ENCODE measurements at regions not wholly inside any gene's neighbourhood (a gene's known extent, or its start where the extent isn't known, plus 50 kb on each side); places are given as distances from the start of the nearest gene placed in this dataset.
"Not testable (repeated sequence)": the region's sequence is repeated elsewhere in the genome, so short reads cannot be mapped to it uniquely, and the experiment has no call there.

DNA sequence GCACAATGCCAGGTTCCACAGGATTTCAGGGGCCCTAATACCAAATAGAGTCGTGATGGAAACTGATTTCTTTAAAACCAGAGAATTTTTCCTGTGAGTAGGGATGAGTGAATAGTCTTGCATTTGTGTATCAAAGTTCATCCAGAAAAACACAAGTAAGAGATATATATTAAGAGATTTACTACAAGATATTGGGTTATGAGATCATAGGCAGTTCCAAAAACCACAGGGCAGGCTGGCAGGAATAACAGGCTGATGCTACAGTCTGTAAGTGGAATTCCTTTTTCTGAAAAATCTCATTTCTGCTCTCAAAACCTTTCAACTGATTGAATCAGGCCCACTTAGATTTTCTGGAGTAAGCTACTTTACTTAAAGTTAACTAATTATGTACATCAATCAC lies 1756.2 kb upstream of the SEL1L start:
- TF ChIP-seq CTCF (IDR thresholded peaks at IDR 0.05; ENCODE audit: control insufficient read depth, insufficient read depth, low read depth, low read length, missing control alignments): no peak

GRCh38 chr14:83290447-83290846 lies 1756.8 kb upstream of the SEL1L start:
- H3K4me3 ChIP-seq (ENCODE audit: control insufficient read depth, low read depth, low read length): no peak overlapping the region
- no peak for DNase-seq (ENCODE audit: low read depth)
- TF ChIP-seq CTCF (IDR thresholded peaks at IDR 0.05; ENCODE audit: control insufficient read depth, insufficient read depth, low read depth, low read length, missing control alignments): no peak

More for the DNA sequence above, 1756.2 kb upstream of the SEL1L start:
- no peak overlapping the region for H3K4me3 ChIP-seq (ENCODE audit: control insufficient read depth, low read depth, low read length)
- DNase-seq (ENCODE audit: low read depth): no peak

DNA sequence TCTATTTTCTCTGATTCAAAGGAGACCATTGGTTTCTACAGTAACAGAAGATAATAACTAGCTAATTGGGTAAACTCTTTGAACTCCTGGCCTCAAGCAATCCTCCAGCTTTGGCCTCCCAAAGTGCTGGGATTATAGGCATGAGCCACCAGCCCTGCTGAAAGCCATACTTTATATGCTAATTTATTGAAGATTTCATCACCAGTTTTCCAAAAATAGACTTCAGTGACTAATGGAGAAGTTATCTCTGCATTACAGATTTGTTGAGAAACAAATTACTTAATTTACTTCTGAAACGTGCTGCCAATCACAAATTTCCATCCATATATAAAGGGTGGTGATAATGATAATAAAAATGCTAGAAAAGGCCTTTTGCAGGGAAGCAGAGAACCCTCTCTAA lies 1758.1 kb upstream of the SEL1L start:
- H3K4me3 ChIP-seq (ENCODE audit: control insufficient read depth, low read depth, low read length): no peak overlapping the region
- DNase-seq (ENCODE audit: low read depth): no peak
- no peak for TF ChIP-seq CTCF (IDR thresholded peaks at IDR 0.05; ENCODE audit: control insufficient read depth, insufficient read depth, low read depth, low read length, missing control alignments)

GRCh38 chr14:83294941-83295340 lies 1761.3 kb upstream of the SEL1L start:
- no peak overlapping the region for H3K4me3 ChIP-seq (ENCODE audit: control insufficient read depth, low read depth, low read length)
- TF ChIP-seq CTCF (IDR thresholded peaks at IDR 0.05; ENCODE audit: control insufficient read depth, insufficient read depth, low read depth, low read length, missing control alignments): no peak
- DNase-seq (ENCODE audit: low read depth): no peak

GRCh38 chr14:83297361-83297760 lies 1763.7 kb upstream of the SEL1L start:
- no peak for TF ChIP-seq CTCF (IDR thresholded peaks at IDR 0.05; ENCODE audit: control insufficient read depth, insufficient read depth, low read depth, low read length, missing control alignments)
- no peak overlapping the region for H3K4me3 ChIP-seq (ENCODE audit: control insufficient read depth, low read depth, low read length)
- DNase-seq (ENCODE audit: low read depth): no peak

GRCh38 chr14:83298016-83298415 lies 1764.4 kb upstream of the SEL1L start:
- H3K4me3 ChIP-seq (ENCODE audit: control insufficient read depth, low read depth, low read length); DNase-seq (ENCODE audit: low read depth): not testable (repeated sequence)

GRCh38 chr14:83300476-83301064 lies 1766.9 kb upstream of the SEL1L start:
- TF ChIP-seq CTCF (IDR thresholded peaks at IDR 0.05; ENCODE audit: control insufficient read depth, insufficient read depth, low read depth, low read length, missing control alignments): peak; percentile 72
- DNase-seq (ENCODE audit: low read depth): no peak
- H3K4me3 ChIP-seq (ENCODE audit: control insufficient read depth, low read depth, low read length): no peak overlapping the region
